HG03520 (cell line): ENCODE measurements at regions not wholly inside any gene's neighbourhood (a gene's known extent, or its start where the extent isn't known, plus 50 kb on each side); places are given as distances from the start of the nearest gene placed in this dataset.
"Not testable (repeated sequence)": the region's sequence is repeated elsewhere in the genome, so short reads cannot be mapped to it uniquely, and the experiment has no call there.

Source experiments
- ATAC-seq: cut with Tn5 transposase; IDR thresholded peaks from one replicate; pipeline ENCODE4 v1.9.1; 2021; ENCODE audit warnings: mild to moderate bottlenecking, moderate library complexity; ENCODE audit not compliant: unreplicated experiment

GRCh38 chr13:109702030-109702597 is 84.3 kb downstream of the IRS2 start:
- not testable (repeated sequence) for ATAC-seq

DNA sequence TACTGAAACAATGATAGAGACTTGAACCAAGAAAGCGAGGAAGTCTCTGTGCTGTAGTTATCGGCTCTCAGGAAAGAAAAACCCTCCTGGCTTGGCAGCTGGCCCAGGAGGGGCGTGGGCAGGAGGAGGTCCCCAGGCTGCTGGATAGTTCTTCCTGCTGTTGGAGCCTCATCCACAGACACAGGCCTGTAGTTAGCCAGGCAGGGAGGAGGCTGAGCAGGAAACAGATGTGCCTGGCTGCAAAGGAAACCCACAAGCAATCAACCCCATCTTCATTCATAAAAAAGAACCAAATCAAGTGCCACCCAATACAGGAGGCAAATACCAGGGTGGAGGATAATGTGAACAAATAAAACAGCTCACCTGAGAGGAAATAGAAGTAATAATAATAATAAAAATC is 86.2 kb downstream of the IRS2 start:
- no peak for ATAC-seq

GRCh38 chr13:109699628-109700071 is 86.7 kb downstream of the IRS2 start:
- ATAC-seq, result no peak

DNA sequence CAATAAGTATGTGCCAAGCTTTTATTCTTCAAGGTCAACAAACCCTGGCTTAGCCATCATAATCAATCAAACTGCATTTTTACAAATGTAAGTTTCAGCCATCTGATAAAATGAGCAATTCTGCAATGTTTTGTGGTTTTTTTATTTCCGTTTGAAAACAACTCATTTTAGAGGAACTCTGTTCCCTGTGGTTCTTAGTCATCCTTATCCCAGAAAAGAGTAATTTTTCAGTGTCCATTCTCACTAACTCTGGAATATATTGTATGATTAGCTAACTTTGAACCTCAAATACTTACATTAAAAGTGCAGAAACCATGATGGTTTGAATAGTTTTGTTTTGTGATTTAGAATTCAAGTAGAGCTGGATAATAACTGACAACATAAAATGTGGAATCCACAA is 87.6 kb downstream of the IRS2 start:
- no peak for ATAC-seq

DNA sequence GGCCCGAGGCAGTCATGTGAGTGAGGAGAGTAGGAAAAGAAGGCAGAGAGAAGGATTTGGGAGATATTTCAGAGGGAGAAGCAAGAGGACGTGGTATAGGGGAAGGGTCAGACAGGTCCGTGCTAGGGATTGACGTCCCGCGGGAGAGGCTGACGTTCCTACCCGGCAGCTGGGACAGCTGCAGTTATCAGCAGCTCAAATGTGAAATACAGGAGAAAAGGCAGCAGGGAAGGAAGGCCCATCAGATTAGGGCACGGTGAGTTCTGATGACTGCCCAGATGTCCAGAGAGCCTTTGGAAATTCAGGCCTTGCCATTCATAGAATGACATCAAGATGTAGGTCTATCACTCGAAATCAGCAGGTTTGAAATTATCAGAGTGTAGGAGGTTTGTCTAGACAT is 88.4 kb downstream of the IRS2 start:
- ATAC-seq, result no peak

DNA sequence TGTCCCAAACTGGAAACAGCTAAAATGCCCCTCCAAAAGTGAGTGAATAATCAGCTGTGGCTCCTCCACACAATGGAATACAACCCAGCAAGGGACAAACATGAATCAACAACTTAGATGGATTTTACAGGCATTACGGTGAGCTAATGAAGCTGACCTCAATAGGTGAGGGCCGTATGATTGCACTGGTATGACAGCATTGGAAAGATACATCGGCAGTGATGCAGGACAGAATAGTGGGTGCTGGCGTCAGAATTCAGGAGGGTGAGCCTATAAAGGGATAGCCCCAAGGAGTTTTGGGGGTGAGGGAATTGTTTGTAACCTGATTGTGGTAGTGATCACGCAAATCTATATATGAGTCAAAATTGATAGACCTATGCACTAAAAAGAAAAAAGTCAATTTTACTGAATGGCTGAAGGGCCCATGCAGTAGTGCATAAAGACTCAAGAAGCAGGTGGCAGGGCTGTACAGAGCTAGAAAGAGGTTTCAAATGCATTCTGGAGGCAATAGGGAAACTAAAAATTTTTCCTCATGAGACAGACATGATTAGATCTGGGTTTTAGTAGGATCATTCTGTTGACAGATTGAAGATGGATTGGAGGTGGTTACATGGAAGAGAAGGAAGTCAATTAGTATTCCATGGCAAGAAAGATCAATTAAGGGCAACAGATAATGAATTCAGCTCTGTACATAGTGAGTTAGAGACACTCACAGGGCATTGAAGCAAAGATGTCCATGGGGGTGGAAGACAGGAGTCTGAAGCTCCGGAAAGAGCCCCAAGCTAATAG is 90.8 kb downstream of the IRS2 start:
- no peak for ATAC-seq

DNA sequence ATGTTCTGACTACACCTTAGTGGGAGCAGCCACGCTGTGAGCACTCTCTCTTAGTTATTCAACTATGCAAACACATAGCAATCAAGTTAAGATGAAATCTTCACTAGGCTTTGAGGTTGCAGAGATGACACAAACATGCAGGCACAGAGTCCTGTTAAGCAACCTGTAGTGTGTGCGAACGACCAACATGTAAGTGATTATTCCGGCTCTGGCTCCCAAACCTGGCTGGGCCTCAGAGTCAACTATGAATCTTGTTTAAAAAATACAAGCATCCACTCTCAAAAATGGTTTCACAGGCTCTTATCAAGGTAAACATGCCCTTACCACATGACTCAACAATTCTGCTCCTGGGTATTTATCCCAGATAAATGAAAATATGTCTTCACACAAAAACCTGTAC is 91.4 kb downstream of the IRS2 start:
- no peak for ATAC-seq

DNA sequence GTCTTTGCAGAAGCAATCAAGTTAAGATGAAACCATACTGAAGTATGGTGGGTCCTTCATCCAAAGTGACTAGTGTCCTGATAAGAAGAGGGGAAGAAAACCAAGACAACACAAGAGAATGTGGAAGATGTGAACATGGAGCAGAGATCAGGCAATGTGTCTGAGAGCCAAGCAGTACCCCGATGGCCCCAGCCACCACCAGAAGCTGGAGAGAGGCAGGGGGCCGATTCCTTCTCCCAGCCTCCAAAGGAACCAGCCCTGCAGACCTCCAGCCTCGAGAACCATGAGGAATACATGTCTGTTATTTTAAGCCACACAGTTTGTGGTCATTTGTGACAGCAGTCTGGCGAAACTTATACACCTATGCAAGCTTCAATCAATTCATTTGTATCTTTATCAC is 93.2 kb downstream of the IRS2 start:
- ATAC-seq, result no peak

DNA sequence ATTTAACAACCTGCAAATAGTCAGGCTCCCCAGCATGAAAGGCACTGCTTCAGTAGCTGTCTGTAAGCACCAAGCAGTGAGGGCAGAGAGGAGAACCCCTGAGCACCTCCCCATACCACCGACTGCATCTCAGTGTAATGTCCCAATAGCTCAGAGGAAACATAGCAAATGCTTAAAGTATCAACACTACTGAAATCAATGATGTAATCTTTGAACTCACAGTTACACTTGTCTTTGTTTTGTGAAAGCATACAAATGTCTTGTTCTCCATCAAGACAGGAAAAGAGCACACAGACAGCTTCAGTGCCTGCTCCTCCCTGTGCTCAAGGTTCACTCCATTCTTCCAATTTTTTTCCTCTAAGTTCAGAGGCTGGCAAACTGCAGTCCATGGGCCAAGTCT is 94.7 kb downstream of the IRS2 start:
- ATAC-seq, result no peak

DNA sequence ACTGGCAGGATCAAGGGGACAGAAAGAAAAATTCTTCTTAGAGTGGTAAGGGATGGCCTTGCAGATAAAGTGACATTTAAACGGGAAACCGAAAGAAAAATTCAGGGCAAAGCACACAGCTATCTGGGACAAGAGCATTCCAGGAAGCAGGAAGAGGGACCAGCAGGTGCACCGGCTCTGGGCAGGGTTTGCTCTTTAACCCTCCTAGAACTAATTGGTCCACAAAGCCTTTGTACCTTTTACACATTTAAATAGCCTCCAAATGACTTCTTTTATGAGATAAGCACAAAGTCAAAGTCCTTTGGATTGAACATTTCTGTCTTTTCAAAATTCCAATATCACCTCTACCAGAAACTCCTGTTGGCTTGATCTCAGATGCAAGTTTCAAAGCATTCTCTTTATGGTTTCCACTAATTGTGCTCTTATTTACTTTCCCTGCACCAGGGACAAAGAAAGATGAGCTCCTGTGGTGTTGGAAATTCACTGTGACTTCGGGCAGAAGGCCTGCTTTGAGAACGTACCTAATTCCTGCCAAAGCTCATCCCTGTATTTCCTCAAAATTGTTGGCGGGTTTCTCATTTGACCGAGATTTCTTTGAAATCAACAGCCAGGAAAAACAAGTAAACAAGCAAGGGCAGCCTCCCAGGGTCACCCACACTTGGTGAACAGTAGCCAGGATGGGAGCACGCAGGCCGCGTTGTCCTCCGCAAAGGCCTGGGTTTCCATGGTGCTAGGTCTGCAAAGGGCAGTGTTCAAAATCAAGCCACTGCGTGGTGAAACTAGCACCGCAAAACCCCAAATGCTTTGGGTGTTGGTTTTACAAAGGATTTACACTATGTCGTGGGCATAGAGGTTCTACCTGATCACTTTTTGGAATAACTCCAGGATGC is 98.6 kb downstream of the IRS2 start:
- no peak for ATAC-seq

- no peak for ATAC-seq
Observed at GRCh38 chr13:109685203-109685602, 101.2 kb downstream of the IRS2 start.

DNA sequence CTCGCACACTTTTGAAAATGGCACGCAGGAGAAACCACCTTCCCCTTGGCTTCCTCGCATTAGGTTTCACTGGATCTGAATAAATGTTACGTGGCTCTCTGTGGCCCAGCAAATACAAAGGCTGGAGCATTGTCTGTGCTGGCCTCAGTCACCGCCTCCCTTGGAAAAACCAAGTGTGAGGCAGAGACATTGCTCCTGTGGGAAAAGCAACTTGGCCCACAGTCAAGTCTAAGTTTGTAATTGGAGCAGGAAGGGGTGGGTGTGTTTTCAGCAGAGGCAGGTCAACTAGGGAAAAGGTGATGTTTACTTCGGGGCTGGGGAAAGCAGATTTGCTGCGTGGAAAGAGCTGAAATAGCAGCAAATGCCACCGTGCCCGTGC is 101.6 kb downstream of the IRS2 start:
- no peak for ATAC-seq

- ATAC-seq, result no peak
Observed at GRCh38 chr13:109684084-109684823, 102.1 kb downstream of the IRS2 start.

DNA sequence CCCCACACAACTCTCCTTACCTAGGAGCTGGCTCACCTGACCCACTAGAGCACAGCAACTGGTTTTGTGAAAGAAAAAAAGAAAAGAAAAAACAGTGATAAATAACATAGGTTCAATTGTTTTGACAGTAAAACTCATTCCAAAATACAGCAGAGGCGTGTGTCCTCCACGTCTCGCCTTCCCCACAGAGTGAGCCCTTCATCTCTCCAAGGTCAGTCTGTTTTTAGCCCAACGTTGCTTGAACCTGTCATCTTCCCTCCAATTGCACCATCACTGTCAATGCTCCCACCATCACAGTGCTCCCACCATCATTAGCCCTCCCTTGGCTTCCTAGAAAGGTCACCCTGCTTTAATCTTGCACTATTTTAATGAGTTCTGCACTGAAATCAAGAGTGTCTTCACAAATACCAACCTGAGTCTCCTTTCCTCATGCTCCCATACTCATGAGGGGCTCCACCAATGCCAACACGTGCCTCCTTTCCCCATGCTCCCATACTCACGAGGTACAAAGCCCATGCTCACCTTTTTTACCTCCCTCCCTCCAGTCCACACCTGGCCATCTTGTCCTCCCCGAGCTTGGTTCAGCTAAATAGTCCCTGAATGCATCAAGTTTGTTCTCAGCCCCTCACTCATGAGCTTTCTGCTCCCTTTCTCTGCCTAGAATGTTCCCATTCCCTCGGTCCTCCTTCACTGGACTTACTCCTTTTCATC is 103.7 kb downstream of the IRS2 start:
- no peak for ATAC-seq

DNA sequence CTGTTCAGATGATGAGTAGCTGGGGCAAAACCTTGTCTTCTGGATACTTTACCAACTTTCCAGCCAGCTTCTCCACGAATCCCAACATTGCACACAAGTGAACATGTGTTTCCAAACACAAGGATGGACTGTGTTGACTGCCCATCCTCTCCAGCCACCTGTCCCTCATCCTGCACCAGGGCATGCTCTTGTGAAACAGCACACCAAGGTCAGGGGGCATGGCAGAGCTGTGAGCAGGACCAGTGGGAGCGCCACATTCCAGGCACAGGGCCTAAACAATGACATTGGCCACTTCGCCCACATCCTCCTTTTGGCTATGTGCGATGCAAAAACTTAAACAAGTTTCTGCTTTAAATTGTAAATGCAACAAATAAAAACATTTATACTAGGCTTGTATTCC is 105.5 kb downstream of the IRS2 start:
- no peak for ATAC-seq

GRCh38 chr13:109680288-109680687 is 106.1 kb downstream of the IRS2 start:
- ATAC-seq, result no peak

- ATAC-seq, result no peak
Observed at GRCh38 chr13:109678459-109678858, 107.9 kb downstream of the IRS2 start.

GRCh38 chr13:109677206-109677605 is 109.2 kb downstream of the IRS2 start:
- no peak for ATAC-seq

DNA sequence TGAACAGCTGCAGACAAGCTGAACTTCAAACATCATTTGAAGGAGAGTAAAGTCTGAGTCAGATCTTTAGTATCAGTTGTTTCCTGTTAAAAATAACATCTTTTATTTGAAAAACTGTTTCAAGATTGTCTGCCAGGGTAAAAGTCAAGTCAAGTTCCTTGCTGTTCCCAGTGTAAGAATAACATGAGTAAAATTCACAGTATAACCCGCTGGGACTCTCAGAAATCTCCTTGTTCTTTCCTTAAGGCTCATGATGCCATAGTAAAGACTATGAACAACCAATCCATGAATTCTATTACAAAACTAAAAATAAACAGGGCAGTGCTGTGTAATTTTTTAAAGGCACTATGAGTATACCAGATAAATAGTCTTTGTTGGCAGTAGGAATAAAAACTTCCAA is 112.9 kb downstream of the IRS2 start:
- ATAC-seq, result no peak

GRCh38 chr13:109672545-109672944 is 113.8 kb downstream of the IRS2 start:
- ATAC-seq, result no peak
